ENCODE measurements at regions not wholly inside any gene's neighbourhood (a gene's known extent, or its start where the extent isn't known, plus 50 kb on each side); places are given as distances from the start of the nearest gene placed in this dataset.

DNA sequence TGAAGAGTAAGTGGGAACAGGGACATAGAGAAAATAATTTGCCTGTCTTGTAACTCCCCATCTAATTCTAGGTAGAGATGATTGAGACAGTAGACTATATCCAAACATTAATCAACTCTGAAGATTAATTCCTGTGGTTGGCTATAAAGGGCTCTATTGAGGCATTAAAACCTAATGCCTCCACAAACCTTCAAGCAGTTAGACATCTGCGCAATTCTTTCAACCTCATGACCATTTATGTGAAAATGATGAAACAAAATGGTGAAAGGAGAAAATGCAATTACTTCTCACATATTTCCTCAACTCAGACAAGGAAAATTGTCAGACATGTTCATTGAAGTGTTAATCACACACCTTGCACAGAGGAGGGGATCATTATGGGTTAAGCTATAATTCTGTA is 164.5 kb upstream of the MYT1L start:
- Histone ChIP-seq H3K27ac (no peak overlapping the region), H3K27me3 (replicated peaks in 1 of 7) (no peaks in the 10 kb centered on the region), H3K9me3 (no peaks in the 10 kb centered on the region), H3K36me3 (no peaks in the 10 kb centered on the region), H3K4me1 (no peaks in the 10 kb centered on the region), H3K4me3 (no peak overlapping the region)
- TF ChIP-seq POLR2A (IDR thresholded peaks at IDR 0.05), result no peak
- TF ChIP-seq CTCF (IDR thresholded peaks at IDR 0.05 in 8 of 11, conservative IDR thresholded peaks at IDR 0.05 in 3 of 11), result no peak
- TF ChIP-seq POLR2AphosphoS5 (IDR thresholded peaks at IDR 0.05), result no peak
- intact Hi-C loops (cut with DNase I; ENCODE audit: low total_unique reads), result no loop called here
- no peak for DNase-seq
- 89 to 97% (median 95%) methylated on average over 1 of the region's 1 CpG for WGBS, 5 donors

GRCh38 chr2:2493496-2493895 is 162.4 kb upstream of the MYT1L start:
- no peaks in the 10 kb centered on the region for H3K4me1 ChIP-seq
- WGBS, 5 donors, result 75 to 86% (median 82%) methylated on average over 5 of the region's 5 CpGs
- TF ChIP-seq CTCF (IDR thresholded peaks at IDR 0.05 in 8 of 11, conservative IDR thresholded peaks at IDR 0.05 in 3 of 11) (no peak), POLR2AphosphoS5 (IDR thresholded peaks at IDR 0.05) (no peak), POLR2A (IDR thresholded peaks at IDR 0.05) (no peak)
- DNase-seq, result no peak
- no peak overlapping the region for H3K27ac ChIP-seq
- no peaks in the 10 kb centered on the region for H3K9me3 ChIP-seq
- intact Hi-C loops (cut with DNase I; ENCODE audit: low total_unique reads), result no loop called here
- H3K36me3 ChIP-seq, result no peaks in the 10 kb centered on the region
- H3K27me3 ChIP-seq (replicated peaks in 1 of 7), result no peaks in the 10 kb centered on the region
- H3K4me3 ChIP-seq, result no peak overlapping the region

- TF ChIP-seq POLR2A (IDR thresholded peaks at IDR 0.05), result no peak
- no peak for TF ChIP-seq CTCF (IDR thresholded peaks at IDR 0.05 in 8 of 11, conservative IDR thresholded peaks at IDR 0.05 in 3 of 11)
- TF ChIP-seq POLR2AphosphoS5 (IDR thresholded peaks at IDR 0.05), result no peak
- no peak overlapping the region for H3K4me3 ChIP-seq
- H3K36me3 ChIP-seq, result no peaks in the 10 kb centered on the region
- no peaks in the 10 kb centered on the region for H3K9me3 ChIP-seq
- 77 to 88% (median 81%) methylated on average over 4 of the region's 4 CpGs for WGBS, 5 donors
- intact Hi-C loops (cut with DNase I; ENCODE audit: low total_unique reads), result no loop called here
- H3K27me3 ChIP-seq (replicated peaks in 1 of 7), result no peaks in the 10 kb centered on the region
- H3K27ac ChIP-seq, result no peak overlapping the region
- no peaks in the 10 kb centered on the region for H3K4me1 ChIP-seq
- no peak for DNase-seq
These were observed 161.7 kb upstream of the MYT1L start for GRCh38 chr2:2492800-2493199.

- no peak for DNase-seq
- intact Hi-C loops (cut with DNase I; ENCODE audit: low total_unique reads), result no loop called here
- Histone ChIP-seq H3K4me3 (no peak overlapping the region), H3K4me1 (no peaks in the 10 kb centered on the region), H3K36me3 (no peaks in the 10 kb centered on the region), H3K27me3 (replicated peaks in 1 of 7) (no peaks in the 10 kb centered on the region), H3K27ac (no peak overlapping the region), H3K9me3 (no peaks in the 10 kb centered on the region)
- WGBS, 5 donors, result 69 to 74% (median 72%) methylated on average over 2 of the region's 2 CpGs
- no peak for TF ChIP-seq CTCF (IDR thresholded peaks at IDR 0.05 in 8 of 11, conservative IDR thresholded peaks at IDR 0.05 in 3 of 11)
- TF ChIP-seq POLR2AphosphoS5 (IDR thresholded peaks at IDR 0.05), result no peak
- no peak for TF ChIP-seq POLR2A (IDR thresholded peaks at IDR 0.05)
These were observed 160.9 kb upstream of the MYT1L start for GRCh38 chr2:2491964-2492363.

Measured in spleen (tissue), 11 donors.